Adrenal gland (tissue), 9 donors: ENCODE measurements at regions not wholly inside any gene's neighbourhood (a gene's known extent, or its start where the extent isn't known, plus 50 kb on each side); places are given as distances from the start of the nearest gene placed in this dataset.

Experiments
- DNase-seq, 7 donors: peaks; one replicate each; pipeline ENCODE4 v3.0.0-alpha.2; 2019 to 2020
- H3K27ac ChIP-seq, 5 donors: fragments of 200-600 bp; sonication (generic) in 4 of 5; 1 replicate in 3 of 5; 2 replicates in 2 of 5; pipeline versions ENCODE4 v1.5.1 to v1.8.0; 2016 to 2020; ENCODE audit warnings: mild to moderate bottlenecking in 1 of 5
- H3K27me3 ChIP-seq: fragments of 200-600 bp; 2 replicates; pipeline ENCODE4 v1.8.0; 2021
- H3K36me3 ChIP-seq, 2 donors: fragments of 200-600 bp; replicated peaks in 1 of 2; 1 replicate in 1 of 2; 2 replicates in 1 of 2; pipeline versions ENCODE4 v1.5.1 to v1.8.0; 2018 to 2022
- H3K4me1 ChIP-seq, 2 donors: fragments of 200-600 bp; replicated peaks in 1 of 2; 1 replicate in 1 of 2; 2 replicates in 1 of 2; pipeline versions ENCODE4 v1.5.1 to v1.8.0; 2018 to 2021
- H3K4me3 ChIP-seq, 4 donors: fragments of 200-600 bp; sonication (generic) in 3 of 4; one replicate each; pipeline ENCODE4 v1.5.1; 2016 to 2018
- H3K9me3 ChIP-seq, 3 donors: fragments of 200-600 bp; sonication (generic) in 1 of 3; replicated peaks in 1 of 3; 1 replicate in 2 of 3; 2 replicates in 1 of 3; pipeline versions ENCODE4 v1.5.1 to v1.8.0; 2016 to 2021
- POLR2A ChIP-seq, 2 donors: fragments of 450-650 bp; IDR thresholded peaks; one replicate each; pipeline ENCODE4 v1.6.1; 2017; ENCODE audit warnings: antibody characterized with exemption in 2 of 2, mild to moderate bottlenecking in 2 of 2, moderate library complexity in 1 of 2
- WGBS, 4 donors: extraction: QIAGEN DNeasy Blood & Tissue Kit in 2 of 4; methylation state at CpG; one replicate each; pipeline versions ENCODE4 v1.1.5 to v1.1.7; 2013 to 2017; 5-methylcytosine and 5-hydroxymethylcytosine counted together
- intact Hi-C, 2 donors: fragments of 100-400 bp; cut with DNase I; formaldehyde crosslinking; loops; one replicate each; pipeline versions ENCODE4 v1.14.1 to v1.15.0; 2022 to 2023
- TF ChIP-seq, protein P1 (sequence below), 6 experiments: fragments of 450-650 bp in 4 of 6; fragments of 200-600 bp in 2 of 6; sonication (generic) in 1 of 6; IDR thresholded peaks; 1 replicate in 5 of 6; 2 replicates in 1 of 6; pipeline versions ENCODE4 v1.5.1 to v1.8.0; 2016 to 2021; ENCODE audit warnings: antibody characterized with exemption in 6 of 6, mild to moderate bottlenecking in 2 of 6, moderate library complexity in 1 of 6
- donor health status: healthy with polysubstance abuse.
- donor health status: Bipolar disorder and iron deficiency.
- donor health status: DM: yes; HTN: yes; CAD: no.
- donor health status: DM: no; HTN: no; CAD: no.
- donor health status: DM: no; HTN: no; CAD: no.

DNA sequence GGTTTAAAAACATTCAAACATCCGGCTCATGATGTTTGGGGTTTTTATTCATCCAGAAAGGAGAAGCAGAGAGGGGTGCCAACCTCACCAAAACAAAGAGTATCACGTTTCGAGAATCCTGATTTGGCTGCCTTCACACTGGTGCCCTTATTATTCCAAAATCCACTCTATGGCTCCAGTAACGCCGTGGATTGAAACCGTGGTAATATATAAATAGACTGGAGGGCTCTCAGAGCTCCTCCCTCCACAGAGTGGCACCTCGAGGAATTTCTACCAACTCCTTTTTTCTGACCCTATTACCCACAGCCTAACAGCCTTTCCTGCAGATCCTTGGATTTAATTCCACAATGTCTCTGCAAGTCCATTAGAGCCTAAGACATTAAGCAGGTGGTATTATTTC is 353.6 kb downstream of the CRPPA start:
- Histone ChIP-seq H3K4me3 (no peak overlapping the region), H3K27me3 (no peaks in the 10 kb centered on the region), H3K4me1 (peaks cover 0 to 2% of the 10 kb centered on the region in 2 donors), H3K36me3 (no peaks in the 10 kb centered on the region), H3K9me3 (no peaks in the 10 kb centered on the region), H3K27ac (no peak overlapping the region)
- 49 to 59% (median 54%) methylated on average over 7 of the region's 7 CpGs for WGBS, 4 donors
- TF ChIP-seq, protein P1, sequence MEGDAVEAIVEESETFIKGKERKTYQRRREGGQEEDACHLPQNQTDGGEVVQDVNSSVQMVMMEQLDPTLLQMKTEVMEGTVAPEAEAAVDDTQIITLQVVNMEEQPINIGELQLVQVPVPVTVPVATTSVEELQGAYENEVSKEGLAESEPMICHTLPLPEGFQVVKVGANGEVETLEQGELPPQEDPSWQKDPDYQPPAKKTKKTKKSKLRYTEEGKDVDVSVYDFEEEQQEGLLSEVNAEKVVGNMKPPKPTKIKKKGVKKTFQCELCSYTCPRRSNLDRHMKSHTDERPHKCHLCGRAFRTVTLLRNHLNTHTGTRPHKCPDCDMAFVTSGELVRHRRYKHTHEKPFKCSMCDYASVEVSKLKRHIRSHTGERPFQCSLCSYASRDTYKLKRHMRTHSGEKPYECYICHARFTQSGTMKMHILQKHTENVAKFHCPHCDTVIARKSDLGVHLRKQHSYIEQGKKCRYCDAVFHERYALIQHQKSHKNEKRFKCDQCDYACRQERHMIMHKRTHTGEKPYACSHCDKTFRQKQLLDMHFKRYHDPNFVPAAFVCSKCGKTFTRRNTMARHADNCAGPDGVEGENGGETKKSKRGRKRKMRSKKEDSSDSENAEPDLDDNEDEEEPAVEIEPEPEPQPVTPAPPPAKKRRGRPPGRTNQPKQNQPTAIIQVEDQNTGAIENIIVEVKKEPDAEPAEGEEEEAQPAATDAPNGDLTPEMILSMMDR (IDR thresholded peaks at IDR 0.05) = no peak
- no peak for TF ChIP-seq POLR2A (IDR thresholded peaks at IDR 0.05)
- no peak for DNase-seq
- intact Hi-C loops = loop anchor here in 1 of 2 donors (10.0 kb wide), 1 partner anchor 743 kb away; no protein-coding TSS in a partner anchor

DNA sequence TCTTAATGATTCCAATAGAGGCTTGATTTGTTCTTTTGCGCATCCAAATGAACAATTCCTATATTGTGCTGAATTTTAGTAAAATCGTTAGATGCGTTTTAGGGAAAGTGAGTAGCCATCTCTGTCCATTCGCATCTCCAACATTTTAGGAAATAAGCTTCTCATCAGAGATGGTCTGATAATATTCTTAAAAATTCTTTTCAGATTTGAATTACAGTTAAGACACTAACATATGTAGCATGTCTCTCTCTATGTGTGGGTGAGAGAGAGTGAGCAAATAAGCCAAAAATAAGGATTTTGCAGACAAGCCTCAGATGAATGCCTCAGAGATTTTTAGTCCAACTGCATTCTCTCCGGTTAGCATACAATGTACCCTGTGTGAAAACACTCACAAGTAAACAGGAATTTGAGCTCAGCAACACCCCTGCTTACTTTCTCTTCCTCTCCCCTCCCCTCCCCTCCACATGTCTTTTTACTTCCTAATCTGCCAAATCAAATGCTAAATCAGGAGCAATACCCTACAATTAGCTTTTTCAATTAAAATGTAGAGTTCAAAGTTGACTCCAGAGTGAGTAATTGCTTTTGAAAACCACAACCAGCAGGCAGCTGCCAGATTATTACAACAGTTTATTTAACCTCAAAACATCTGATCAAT is 354.4 kb downstream of the CRPPA start:
- intact Hi-C loops = loop anchor here in 1 of 2 donors (10.0 kb wide), 1 partner anchor 742 kb away; no protein-coding TSS in a partner anchor
- H3K4me1 ChIP-seq = peaks cover 0 to 10% of the 10 kb centered on the region in 2 donors
- H3K27ac ChIP-seq = no peak overlapping the region
- no peaks in the 10 kb centered on the region for H3K36me3 ChIP-seq
- H3K27me3 ChIP-seq = no peaks in the 10 kb centered on the region
- H3K9me3 ChIP-seq = no peaks in the 10 kb centered on the region
- TF ChIP-seq POLR2A (IDR thresholded peaks at IDR 0.05) = no peak
- TF ChIP-seq, protein P1 (IDR thresholded peaks at IDR 0.05) = no peak
- WGBS, 4 donors = 62 to 67% (median 64%) methylated on average over 5 of the region's 5 CpGs
- no peak for DNase-seq
- no peak overlapping the region for H3K4me3 ChIP-seq

DNA sequence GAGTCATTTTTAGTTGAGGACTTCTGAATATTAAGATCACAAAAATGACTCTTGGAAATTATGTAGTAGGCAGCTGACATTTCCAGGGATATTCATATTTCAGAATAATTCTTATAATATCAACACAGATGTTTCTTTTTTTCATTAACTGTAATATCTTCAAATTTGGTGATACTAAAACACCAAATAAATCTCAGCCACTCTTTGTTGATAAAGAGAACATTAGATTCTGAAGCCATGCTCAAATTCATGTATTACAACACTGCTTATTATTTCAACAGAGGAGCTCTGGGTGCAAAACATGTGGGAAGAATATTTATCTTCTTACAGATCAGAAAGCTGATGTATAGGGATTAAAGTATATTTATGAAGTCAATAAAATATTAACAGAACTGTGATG is 355.4 kb downstream of the CRPPA start:
- no peaks in the 10 kb centered on the region for H3K36me3 ChIP-seq
- no peak overlapping the region for H3K27ac ChIP-seq
- TF ChIP-seq, protein P1 (IDR thresholded peaks at IDR 0.05) = no peak
- TF ChIP-seq POLR2A (IDR thresholded peaks at IDR 0.05) = no peak
- intact Hi-C loops = loop anchor here in 1 of 2 donors (10.0 kb wide), 1 partner anchor 741 kb away; no protein-coding TSS in a partner anchor
- peaks cover 0 to 11% of the 10 kb centered on the region in 2 donors for H3K4me1 ChIP-seq
- no peaks in the 10 kb centered on the region for H3K27me3 ChIP-seq
- no peak overlapping the region for H3K4me3 ChIP-seq
- DNase-seq = no peak
- H3K9me3 ChIP-seq = no peaks in the 10 kb centered on the region

DNA sequence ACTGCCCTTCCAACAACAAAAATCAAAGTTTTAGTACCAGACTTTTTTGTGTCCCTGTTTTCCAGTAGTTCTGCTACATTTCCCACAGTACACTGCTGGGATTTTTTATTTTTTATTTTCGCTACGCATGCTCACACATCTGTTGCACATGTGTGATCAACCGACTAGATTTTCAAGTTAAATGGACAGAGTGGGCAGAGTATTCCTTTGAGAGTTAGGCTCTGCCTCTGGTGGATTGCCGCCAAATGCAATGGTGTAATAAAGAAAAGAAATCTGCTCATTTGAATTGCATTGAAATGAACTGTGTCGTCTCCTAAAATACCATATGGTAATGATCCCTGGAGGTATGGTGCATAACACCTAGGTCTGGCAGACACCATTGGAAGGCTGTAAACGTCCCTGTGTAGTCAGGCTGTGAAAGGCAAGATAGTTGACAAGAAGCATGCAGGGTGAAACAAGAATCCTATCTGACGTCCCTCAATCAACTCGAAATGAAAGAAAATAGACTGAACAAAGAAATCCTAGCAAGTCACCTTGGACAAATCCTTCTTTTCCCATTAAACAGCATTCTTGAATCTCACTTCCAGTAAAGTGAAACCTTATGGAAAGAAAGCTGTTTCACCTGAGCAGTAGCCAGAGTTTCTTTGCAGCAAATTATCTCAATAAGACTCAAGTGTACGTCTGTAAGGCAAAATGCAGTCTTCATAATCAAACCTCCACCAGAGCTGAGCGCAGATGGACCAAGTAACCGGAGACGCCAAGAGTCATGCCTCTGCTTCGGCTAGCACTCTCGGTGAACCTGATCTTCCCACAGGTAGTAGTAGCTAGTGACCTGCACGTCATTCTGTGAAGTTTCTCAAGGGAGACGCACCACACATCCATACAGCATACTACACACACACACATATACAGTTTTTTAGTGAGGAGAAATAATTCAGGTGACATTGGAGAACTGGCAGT is 357.3 kb downstream of the CRPPA start:
- intact Hi-C loops = loop anchor here in 1 of 2 donors (10.0 kb wide), 1 partner anchor 739 kb away; no protein-coding TSS in a partner anchor
- Histone ChIP-seq H3K9me3 (no peaks in the 10 kb centered on the region), H3K27me3 (no peaks in the 10 kb centered on the region), H3K27ac (no peak overlapping the region), H3K36me3 (no peaks in the 10 kb centered on the region), H3K4me3 (no peak overlapping the region), H3K4me1 (peaks cover 0 to 11% of the 10 kb centered on the region in 2 donors)
- DNase-seq = no peak
- 75 to 89% (median 79%) methylated on average over 14 to 16 of the region's 16 CpGs for WGBS, 4 donors
- TF ChIP-seq POLR2A (IDR thresholded peaks at IDR 0.05) = no peak
- TF ChIP-seq, protein P1 (IDR thresholded peaks at IDR 0.05) = no peak
